Type B pancreatic cell (in vitro differentiated cells): ENCODE measurements at regions not wholly inside any gene's neighbourhood (a gene's known extent, or its start where the extent isn't known, plus 50 kb on each side); places are given as distances from the start of the nearest gene placed in this dataset.

ENCODE experiments used
- DNase-seq: peaks from one replicate; pipeline ENCODE4 v3.0.0; 2021; ENCODE audit warnings: mixed read lengths; ENCODE audit not compliant: unreplicated experiment; ENCODE audit errors: extremely low spot score
- H3K27ac Mint-ChIP-seq: 2 replicates; pipeline ENCODE4 v1.8.0; 2021; ENCODE audit warnings: mild to moderate bottlenecking, mixed read lengths
- H3K27me3 Mint-ChIP-seq: 2 replicates; pipeline ENCODE4 v1.8.0; 2021; ENCODE audit warnings: mixed read lengths
- H3K36me3 Mint-ChIP-seq: 2 replicates; pipeline ENCODE4 v1.8.0; 2021; ENCODE audit warnings: mixed read lengths
- H3K4me1 Mint-ChIP-seq: one replicate; pipeline ENCODE4 v1.8.0; 2021; ENCODE audit warnings: mixed read lengths; ENCODE audit not compliant: unreplicated experiment
- H3K4me3 Mint-ChIP-seq: 2 replicates; pipeline ENCODE4 v1.8.0; 2021; ENCODE audit warnings: mild to moderate bottlenecking, mixed read lengths
- H3K9me3 Mint-ChIP-seq: 2 replicates; pipeline ENCODE4 v1.8.0; 2021; ENCODE audit warnings: mixed read lengths
- CTCF ChIP-seq: fragments of 200-600 bp; sonication (generic); conservative IDR thresholded peaks from 2 replicates; pipeline ENCODE4 v1.5.0; 2021; ENCODE audit warnings: antibody characterized with exemption, mild to moderate bottlenecking

GRCh38 chr11:109221190-109221589 is 200.8 kb upstream of the C11orf87 start:
- TF ChIP-seq CTCF, result no peak
- no peak overlapping the region for H3K4me3 Mint-ChIP-seq
- no peaks in the 10 kb centered on the region for H3K27me3 Mint-ChIP-seq
- H3K4me1 Mint-ChIP-seq, result no peaks in the 10 kb centered on the region
- H3K36me3 Mint-ChIP-seq, result no peaks in the 10 kb centered on the region
- H3K9me3 Mint-ChIP-seq, result peaks cover 5% of the 10 kb centered on the region
- DNase-seq, result no peak
- H3K27ac Mint-ChIP-seq, result no peak overlapping the region

GRCh38 chr11:109222761-109223160 is 199.2 kb upstream of the C11orf87 start:
- Mint-ChIP-seq H3K4me1 (no peaks in the 10 kb centered on the region), H3K27ac (no peak overlapping the region), H3K36me3 (no peaks in the 10 kb centered on the region), H3K4me3 (no peak overlapping the region), H3K27me3 (peaks cover 4% of the 10 kb centered on the region), H3K9me3 (peaks cover 5% of the 10 kb centered on the region)
- no peak for DNase-seq
- no peak for TF ChIP-seq CTCF

- H3K36me3 Mint-ChIP-seq, result no peaks in the 10 kb centered on the region
- peaks cover 5% of the 10 kb centered on the region for H3K9me3 Mint-ChIP-seq
- DNase-seq, result no peak
- no peak overlapping the region for H3K4me3 Mint-ChIP-seq
- no peaks in the 10 kb centered on the region for H3K4me1 Mint-ChIP-seq
- no peak for TF ChIP-seq CTCF
- peaks cover 4% of the 10 kb centered on the region for H3K27me3 Mint-ChIP-seq
- no peak overlapping the region for H3K27ac Mint-ChIP-seq
Measured at GRCh38 chr11:109223451-109223850, 198.5 kb upstream of the C11orf87 start.

- Mint-ChIP-seq H3K9me3 (no peaks in the 10 kb centered on the region), H3K27me3 (peaks cover 9% of the 10 kb centered on the region), H3K4me3 (no peak overlapping the region), H3K36me3 (no peaks in the 10 kb centered on the region), H3K27ac (no peak overlapping the region), H3K4me1 (no peaks in the 10 kb centered on the region)
- no peak for DNase-seq
- TF ChIP-seq CTCF, result no peak
Measured at GRCh38 chr11:109229682-109230081, 192.3 kb upstream of the C11orf87 start.

GRCh38 chr11:109236188-109236587 is 185.8 kb upstream of the C11orf87 start:
- Mint-ChIP-seq H3K27ac (no peak overlapping the region), H3K36me3 (no peaks in the 10 kb centered on the region), H3K4me3 (no peak overlapping the region), H3K27me3 (peaks cover 5% of the 10 kb centered on the region), H3K9me3 (no peaks in the 10 kb centered on the region), H3K4me1 (no peaks in the 10 kb centered on the region)
- no peak for TF ChIP-seq CTCF
- DNase-seq, result no peak

- Mint-ChIP-seq H3K27ac (no peak overlapping the region), H3K4me3 (no peak overlapping the region), H3K27me3 (no peaks in the 10 kb centered on the region), H3K4me1 (no peaks in the 10 kb centered on the region), H3K9me3 (no peaks in the 10 kb centered on the region), H3K36me3 (no peaks in the 10 kb centered on the region)
- no peak for DNase-seq
- TF ChIP-seq CTCF, result no peak
Measured at GRCh38 chr11:109236696-109237095, 185.3 kb upstream of the C11orf87 start.
